HG02884 (cell line): ENCODE measurements at regions not wholly inside any gene's neighbourhood (a gene's known extent, or its start where the extent isn't known, plus 50 kb on each side); places are given as distances from the start of the nearest gene placed in this dataset.
"Not testable (repeated sequence)": the region's sequence is repeated elsewhere in the genome, so short reads cannot be mapped to it uniquely, and the experiment has no call there.

Experiments
- ATAC-seq: cut with Tn5 transposase; IDR thresholded peaks from one replicate; pipeline ENCODE4 v1.9.1; 2021; ENCODE audit warnings: mild to moderate bottlenecking, moderate library complexity; ENCODE audit not compliant: unreplicated experiment

DNA sequence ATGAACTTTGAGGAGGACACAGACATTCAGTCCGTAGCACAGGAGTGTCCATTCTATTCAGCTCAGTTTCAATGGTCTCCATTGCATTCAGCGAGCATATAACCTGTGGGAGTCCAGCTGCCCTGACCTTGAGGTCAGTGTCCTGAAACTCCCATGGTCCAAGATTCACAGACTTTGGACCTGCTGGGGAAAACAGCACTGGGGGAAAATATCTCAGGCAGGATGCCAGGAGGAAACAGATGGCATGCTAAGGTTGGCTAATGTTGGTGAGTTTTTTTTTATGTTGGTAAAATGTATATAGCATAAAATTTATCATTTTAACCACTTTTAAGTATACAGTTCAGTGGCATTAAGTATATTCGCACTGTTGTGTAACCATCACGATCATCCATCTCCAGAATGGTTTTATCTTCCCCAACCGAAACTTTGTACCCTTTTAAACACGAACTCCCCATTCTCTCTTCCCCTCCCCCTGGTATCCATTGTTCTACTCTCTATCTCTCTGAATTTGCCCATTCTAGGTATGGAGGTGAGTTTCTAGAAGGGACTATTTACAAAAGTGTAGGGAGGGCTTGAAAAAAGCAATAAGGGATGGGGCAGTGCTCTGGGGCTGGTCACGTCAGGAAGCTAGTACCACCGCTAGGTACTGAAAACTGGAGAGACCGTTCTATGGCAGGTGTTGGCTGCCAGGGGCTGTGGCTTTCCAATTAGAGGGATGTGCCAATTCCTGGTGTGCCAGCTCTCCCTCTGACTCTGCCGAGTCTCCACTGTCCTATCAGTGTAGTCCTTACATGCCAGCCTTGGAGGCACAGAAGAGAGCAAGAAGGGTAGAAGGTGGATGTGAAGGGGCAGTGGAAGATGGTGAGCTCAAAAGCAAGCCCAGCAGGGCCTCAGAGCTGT is 85.3 kb downstream of the FOXD2 start:
- no peak for ATAC-seq

DNA sequence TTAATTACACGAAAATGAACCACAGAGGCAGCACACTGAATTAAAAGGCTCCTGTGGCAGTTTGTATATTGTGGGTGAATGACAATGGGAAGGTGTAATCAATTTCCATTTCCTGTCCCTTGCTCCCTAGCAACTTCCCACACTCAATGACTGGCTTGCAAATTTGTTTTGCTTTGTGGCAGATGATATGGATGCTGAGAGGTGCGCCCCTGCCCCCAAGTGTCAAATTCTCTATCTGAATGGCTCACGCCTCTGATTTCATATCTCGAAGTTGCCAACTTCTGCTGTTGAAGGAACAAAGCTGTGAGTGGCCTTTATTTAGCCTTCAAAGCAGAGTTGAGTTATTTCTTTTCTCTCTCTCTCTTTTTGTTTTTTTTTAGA is 86.0 kb downstream of the FOXD2 start:
- ATAC-seq = no peak

DNA sequence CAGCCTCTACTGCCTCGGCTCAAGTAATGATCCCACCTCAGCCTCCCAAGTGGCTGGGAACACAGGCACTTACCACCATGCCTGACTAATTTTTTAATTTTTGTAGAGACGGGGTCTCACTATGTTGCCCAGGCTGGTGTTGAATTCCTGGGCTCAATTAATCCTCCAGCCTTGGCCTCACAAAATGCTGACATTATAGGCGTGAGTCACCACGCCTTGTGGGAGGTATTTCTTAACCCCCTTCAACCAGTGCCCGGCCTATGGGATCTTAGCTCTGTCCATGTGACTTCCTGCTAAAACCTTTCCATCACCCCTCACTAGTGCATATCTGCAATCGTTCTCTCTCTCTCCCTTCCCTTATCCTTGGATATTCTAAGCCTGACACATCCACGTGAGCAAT is 86.4 kb downstream of the FOXD2 start:
- no peak for ATAC-seq

DNA sequence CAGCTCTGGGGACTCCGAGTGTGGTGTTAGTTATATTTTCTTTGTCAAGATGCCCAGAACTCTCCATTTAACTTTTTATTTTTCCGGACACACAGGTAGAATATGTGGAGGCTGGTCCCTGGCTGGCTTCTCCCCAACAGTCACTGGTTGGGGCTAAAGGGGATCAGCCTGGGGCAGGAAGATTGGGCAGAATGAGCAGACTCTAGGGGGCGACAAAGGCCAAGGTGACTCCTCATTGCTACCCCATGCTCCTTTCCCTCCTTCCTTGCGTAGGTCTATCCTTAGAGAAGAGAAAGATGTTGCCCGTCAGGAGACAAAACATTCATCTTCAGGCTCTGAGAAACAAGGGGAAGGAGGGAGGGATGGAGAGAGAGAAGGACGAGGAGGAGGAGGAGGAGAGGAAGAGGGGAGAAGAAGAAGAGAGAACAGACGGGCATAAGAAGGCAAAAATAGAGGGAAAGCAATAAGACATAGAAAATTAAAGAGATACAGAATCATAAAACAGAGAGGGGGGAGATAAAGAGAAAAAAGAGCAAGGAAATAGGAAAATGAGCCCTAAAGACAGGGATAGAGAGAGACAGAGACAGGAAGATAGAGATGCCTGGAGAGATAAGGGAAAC is 89.9 kb downstream of the FOXD2 start:
- ATAC-seq = no peak

DNA sequence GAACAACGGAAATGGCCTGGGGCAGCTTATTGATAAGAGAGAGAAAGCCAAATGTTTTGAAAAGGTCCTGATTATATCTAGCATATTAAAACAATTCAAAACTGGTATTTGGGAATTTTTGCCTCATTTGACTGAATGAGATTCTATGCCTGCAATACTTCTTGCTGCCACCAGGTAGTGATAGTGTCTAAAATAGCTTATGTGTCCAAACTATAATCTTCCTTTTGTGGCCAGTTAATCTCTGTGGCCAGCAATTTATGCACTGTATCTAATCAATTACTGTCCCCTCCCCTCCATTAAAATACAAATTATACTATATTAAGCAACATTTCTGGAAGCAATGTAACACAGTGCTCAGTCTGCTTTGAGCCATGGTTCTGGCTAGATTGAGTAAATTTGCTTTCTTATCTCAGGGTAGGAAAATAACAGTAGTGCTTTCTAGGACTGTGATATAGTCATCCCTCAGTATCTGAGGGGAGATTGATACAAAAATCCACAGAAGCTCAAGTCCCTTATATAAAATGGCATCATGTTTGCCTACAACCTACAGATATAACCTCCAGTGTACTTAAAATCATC is 91.8 kb downstream of the FOXD2 start:
- no peak for ATAC-seq

DNA sequence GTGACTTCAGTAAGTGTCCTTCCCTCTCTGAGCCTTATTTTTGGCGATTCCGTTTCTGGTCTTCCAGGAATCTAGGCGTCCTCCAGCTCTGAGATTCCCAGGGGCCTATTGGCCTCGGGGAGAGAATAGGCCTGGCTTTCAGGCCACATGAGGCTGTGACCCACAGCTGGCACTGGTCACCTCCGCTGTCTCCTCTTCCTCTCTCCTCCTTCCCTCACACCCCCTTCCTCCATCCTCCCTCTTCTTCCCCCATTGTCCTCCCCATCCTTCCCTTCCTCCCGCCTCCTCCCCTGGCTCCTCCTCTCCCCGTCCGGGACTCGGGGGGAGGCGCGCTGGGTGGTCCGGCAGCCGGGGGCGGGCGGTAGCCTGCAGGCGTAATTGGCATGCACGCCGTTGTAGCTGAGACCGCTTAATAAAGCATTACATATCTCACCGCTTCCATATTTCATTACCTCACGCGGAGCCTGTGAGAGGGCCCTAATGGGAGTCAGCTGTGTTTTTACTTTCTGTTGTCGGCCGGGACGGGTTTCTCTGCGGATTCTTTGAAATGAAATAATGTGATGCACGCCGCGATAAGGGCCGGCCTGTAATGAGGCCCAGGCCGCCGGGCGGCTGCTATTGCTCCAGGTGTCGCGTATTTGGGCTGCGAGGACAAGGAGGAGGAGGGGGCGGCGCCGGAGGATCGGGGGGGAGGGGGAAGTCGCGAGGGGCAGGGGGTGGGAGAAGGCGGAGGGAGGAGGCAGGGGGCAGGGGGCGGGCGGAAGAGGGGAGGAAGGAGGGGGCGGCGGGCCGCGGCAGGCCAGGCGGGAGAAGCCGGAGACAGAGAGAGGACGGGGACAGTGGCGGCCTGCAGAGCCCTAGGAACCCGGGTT is 95.3 kb downstream of the FOXD2 start:
- ATAC-seq = no peak

DNA sequence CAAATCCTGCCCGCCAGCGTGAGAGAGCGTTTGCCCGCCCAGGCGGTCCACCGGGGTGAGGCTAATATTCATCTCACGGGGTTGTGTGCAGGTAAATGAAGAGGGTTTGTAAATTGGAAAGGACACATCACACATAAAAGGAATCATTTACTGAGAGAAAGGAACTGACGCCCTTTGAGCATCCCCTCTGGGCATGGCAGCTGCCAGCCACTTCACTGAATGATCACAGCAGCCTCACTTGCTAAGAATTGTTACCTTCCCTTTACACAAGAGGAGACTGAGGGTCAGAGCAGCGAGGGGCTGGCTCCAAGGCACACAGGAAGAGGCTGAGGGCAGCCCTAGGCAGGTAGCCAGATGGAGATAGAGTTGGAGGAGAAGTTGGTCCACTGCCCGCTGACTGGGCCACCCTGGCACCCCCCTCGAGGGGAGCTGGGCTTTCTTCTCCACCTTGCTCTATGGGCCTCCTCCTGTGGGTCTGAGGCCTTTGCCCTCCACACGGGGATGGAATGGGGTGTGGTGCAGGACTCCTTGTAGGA is 96.0 kb downstream of the FOXD2 start:
- no peak for ATAC-seq

DNA sequence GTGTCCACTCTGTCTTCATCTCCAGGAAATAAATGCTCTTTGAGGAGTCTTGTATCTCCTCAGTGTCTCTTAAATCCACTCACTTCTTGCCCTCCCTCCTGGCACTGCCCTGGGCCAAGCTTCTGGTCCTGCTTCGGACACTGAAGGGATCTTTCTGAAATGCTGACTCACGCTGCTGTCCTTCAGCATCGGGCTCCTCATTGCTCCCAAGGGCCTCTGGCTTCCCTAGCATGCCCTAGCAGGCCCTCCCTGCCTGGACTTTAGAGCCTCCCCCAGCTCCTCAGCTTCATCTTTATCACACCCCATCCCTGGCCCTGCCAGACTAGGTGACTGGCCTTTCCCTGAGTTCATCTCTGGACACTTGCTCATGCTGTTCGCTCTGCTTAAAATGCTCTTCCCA is 96.6 kb downstream of the FOXD2 start:
- ATAC-seq = no peak

DNA sequence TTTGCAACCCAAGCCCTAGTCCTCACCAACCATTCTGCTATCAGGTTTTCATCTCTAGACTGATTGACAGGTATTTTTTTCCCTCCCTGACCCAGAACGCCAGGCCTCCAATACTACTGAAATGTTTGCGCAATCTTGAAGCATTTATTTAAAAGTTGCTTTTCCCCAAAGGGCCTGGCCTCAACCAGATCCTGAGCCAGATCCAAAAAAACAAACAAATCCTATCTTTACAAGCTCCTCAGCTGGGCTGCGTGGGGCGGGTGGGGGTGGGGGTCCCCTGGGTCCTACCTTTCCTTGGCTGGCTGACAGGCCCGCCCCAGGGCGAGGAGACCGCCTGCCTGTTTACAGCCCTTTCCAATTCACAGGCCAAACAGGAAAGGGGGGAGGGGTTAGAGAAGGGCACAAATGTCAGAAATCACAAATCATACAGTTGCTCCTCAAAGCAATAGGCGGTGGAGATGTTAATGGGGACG is 98.8 kb downstream of the FOXD2 start:
- no peak for ATAC-seq

DNA sequence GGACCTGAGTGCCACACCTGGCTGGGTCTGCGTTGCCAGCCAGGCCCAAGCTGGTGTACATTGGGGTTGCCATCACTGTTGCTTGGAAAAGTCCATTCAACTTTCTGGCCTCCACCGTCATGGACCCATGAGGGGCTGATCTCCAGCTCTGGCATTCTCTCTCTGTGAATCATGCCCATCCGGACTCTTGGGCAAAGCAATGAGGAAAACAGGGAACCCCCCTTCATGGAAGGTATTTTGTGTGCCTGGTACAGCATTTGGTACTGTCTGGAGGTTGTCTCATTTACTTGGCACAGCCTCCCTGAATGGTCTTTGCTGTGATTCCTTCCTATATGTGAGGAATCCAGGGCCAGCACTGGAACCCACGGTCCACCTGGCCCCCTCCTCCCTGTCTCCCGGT is 99.4 kb downstream of the FOXD2 start:
- no peak for ATAC-seq

DNA sequence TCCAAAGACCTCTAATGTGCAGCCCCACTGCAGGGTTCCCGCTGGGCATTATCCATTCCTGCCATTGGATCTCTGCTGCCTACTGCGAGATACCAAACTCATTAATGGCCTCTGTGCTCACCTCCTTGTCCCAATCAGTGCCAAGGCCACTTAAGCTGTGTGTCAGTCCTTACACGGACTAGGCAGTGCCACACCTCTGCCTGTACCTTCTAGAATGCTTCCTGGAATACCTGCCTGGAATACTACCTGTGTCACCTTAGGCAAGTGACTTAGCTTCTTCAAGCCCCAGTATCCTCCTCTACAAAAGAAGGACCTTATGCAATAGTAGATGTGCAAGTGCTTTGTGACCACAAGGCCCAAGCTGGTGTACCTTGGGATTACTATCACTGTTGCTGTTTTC is 100.1 kb downstream of the FOXD2 start:
- no peak for ATAC-seq

DNA sequence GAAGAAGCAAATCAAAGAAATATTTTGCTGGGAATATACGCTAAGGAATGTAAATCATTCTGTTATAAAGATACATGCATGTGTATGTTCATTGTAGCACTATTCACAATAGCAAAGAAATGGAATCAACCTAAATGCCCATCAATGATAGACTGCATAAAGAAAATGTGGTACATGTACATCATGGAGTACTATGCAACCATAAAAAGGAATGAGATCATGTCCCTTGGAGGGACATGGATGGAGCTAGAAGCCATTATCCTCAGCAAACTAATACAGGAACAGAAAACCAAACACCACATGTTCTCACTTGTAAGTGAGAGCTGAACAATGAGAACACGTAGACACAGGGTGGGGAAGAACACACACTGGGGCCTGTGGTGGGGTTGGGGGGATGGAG is 100.7 kb downstream of the FOXD2 start:
- not testable (repeated sequence) for ATAC-seq

DNA sequence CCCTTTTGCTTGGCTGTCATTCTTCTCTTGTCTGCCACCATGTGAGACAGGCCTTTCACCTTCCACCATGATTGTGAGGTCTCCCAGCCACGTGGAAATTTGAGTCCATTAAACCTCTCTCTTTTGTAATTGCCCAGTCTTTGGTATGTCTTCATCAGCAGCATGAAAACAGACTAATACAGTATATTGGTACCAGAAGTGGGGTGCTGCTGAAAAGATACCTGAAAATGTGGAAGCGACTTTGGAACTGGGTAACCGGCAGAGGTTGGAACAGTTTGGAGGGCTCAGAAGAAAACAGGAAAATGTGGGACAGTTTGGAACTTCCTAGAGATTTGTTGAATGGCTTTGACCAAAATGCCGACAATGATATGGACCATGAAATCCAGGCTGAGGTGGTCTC is 103.9 kb downstream of the FOXD2 start:
- ATAC-seq = not testable (repeated sequence)

DNA sequence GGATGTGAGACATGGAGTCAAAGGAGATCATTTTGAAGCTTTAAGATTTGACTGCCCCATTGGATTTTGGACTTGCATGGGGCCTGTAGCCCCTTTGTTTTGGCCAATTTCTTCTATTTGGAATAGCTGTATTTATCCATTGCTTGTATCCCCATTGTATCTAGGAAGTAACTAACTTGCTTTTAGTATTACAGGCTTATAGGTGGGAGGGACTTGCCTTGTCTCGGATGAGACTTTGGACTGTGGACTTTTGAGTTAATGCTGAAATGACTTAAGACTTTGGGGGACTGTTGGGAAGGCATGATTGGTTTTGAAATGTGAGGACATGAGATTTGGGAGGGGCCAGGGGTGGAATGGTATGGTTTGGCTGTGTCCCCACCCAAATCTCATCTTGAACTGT is 105.2 kb downstream of the FOXD2 start:
- ATAC-seq = not testable (repeated sequence)

DNA sequence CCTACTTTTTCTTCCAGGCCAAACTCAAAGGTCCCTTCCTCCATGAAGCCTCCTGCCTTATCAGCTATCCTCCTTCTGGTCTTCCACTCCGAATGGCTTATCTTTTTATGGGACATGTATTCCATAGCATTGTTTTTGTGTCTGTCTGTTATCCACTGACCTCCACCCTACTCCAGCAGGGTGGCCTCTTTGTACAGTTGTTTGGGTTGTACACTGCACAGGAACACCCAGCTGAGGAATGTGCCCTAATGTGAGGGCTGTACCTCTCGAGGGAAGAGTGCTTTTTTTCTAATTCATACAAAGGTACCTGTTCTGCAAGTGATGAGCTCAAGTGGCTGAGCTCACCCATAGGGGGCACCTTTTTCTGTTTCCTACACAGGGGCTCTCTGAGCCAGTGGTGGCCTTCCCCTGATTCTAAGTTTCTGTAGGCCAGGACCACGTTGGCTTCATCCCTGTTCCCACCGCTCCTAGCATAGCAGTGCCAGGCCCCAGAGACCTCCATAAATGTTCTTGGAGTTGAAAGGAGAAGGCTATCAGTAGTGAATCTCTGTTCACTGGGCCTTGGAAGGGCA is 108.2 kb downstream of the FOXD2 start:
- no peak for ATAC-seq

DNA sequence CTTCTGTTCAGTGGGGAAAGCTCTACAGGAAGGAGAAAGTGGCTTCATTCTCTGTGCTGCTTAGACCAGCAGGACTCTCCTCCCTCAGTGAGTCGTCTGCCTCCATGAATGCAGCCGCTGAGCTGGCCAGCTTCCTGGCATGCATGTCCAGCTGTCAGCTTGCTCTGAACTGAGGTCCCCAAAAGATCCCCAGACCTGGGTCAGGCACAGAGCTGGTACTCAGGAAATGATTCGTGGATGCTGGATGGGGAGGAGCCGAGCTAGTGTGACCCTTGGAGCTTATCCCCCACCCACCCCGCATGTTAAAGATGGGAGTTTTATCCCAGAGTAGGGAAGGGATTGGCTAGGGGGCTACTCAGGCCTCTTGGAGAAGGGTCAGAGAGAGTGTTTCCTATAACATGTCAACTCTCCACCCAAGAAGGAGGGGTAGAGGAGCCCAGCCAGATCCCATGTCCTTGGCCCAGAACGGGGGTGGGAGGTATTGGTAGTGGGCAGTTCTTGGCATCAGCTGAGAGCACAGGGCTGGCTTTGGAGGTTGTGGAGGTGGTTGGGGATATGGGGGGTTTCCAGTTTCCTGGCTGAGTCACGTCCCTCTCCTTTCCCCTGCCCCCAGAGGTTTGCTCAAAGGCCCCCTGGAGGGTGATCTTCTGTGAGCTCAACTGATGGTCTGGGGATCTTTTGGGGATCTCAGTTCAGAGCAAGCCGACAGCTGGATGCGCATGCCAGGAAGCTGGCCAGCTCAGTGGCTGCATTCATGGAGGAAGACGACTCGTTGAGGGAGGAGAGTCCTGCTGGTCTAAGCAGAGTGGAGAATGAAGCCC is 110.1 kb downstream of the FOXD2 start:
- ATAC-seq = no peak

DNA sequence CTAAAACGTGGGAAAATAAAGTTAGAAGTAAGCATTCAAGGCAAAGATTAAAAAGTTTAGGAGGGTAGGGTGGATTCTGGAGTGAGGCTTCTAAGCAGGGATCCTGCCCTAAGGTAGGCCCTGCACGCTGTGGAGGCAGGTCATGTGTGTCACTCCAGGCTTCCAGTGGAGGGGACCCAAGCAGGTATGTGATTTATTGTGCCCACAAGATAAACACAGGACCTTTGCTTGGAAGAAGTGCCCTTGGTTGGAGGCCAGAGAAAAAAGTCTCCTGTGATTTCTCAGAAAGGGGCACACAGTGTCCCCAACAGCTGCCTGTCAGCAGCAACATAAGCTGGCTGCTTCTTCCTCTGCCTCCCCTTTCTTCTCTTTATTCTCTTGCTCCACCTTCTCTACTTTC is 110.8 kb downstream of the FOXD2 start:
- ATAC-seq = no peak

DNA sequence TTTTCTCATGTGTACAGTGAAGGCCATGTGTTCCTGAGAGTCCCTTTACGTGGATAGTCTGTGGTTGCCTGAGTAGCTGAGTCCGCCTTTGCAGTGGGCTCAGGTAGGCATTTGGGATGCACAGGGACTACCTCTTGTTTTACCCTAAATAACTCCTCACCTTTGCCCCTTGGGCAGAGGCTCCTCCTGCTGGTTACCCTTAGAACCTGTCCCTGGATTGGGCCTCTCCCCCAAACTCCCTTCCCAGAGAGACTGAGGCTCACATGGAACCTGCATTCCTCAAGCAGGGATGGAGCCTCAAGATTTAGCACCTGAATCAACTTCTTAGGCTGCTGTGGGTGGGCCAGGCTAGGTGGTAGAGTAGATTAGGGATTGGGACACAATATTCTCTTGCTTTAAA is 111.7 kb downstream of the FOXD2 start:
- ATAC-seq = no peak

DNA sequence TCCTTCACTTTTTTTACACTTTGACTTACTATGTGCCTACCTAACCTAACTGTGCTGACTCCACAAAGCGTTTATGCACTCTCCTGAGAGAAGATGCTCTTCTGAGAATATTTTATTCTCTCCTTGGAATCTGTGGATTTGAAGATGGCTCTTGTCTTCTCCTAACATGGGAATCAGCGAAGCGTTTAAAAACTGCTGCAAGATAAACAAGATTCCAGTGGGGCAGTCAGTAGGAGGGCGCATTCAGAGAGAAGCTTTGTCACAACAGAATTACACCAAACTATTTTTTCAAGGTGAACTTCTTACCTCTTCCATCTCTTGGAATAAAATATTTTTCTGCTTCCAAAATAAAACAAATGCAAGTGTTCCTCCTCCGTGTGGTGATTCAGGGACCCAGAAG is 113.1 kb downstream of the FOXD2 start:
- ATAC-seq = no peak
